B cell (primary cell): ENCODE measurements at regions not wholly inside any gene's neighbourhood (a gene's known extent, or its start where the extent isn't known, plus 50 kb on each side); places are given as distances from the start of the nearest gene placed in this dataset.

Experiments
- ATAC-seq: fragments of 200-7000 bp; cut with Tn5 transposase; one replicate; pipeline ENCODE4 v1.10.0; 2021; ENCODE audit warnings: low read depth, mild to moderate bottlenecking, moderate number of reproducible peaks, moderate library complexity
- CTCF ChIA-PET: fragments of 350-600 bp; sonication (Branson Sonifier 250); formaldehyde crosslinking; loops from one replicate; lab custom pipeline; 2021; ENCODE audit warnings: antibody characterized with exemption, inconsistent platforms; lab: Charles Lee
- POLR2A ChIA-PET: fragments of 350-600 bp; sonication (Branson Sonifier 250); formaldehyde crosslinking; loops from one replicate; lab custom pipeline; 2021; ENCODE audit warnings: antibody characterized with exemption; lab: Charles Lee
- DNase-seq: peaks from one replicate; pipeline ENCODE4 v3.0.0; 2013
- H2AFZ ChIP-seq: 2 replicates; pipeline ENCODE4 v1.6.1; 2012; ENCODE audit warnings: mild to moderate bottlenecking, low read depth, low read length; ENCODE audit not compliant: insufficient read depth, poor library complexity, severe bottlenecking
- H3K27ac ChIP-seq, 2 donors: 1 replicate in 1 of 2; 2 replicates in 1 of 2; pipeline ENCODE4 v1.5.1; 2012 to 2013; ENCODE audit warnings: low read length in 2 of 2, mild to moderate bottlenecking in 2 of 2, moderate library complexity in 1 of 2
- H3K27me3 ChIP-seq, 4 experiments: fragments of 200-600 bp in 1 of 4; sonication (generic) in 1 of 4; replicated peaks in 1 of 4; 1 replicate in 2 of 4; 2 replicates in 2 of 4; pipeline versions ENCODE4 v1.6.1 to v1.7.0; 2013 to 2016; ENCODE audit warnings: low read length in 3 of 4, mild to moderate bottlenecking in 2 of 4, mixed read lengths in 1 of 4, moderate library complexity in 1 of 4; ENCODE audit not compliant: insufficient read depth in 4 of 4, control insufficient read depth in 3 of 4; ENCODE audit errors: control extremely low read depth in 1 of 4
- H3K36me3 ChIP-seq, 2 experiments: replicated peaks in 1 of 2; 1 replicate in 1 of 2; 2 replicates in 1 of 2; pipeline versions ENCODE4 v1.6.1 to v1.7.1; 2013; ENCODE audit warnings: low read length in 1 of 2; ENCODE audit not compliant: insufficient read depth in 2 of 2, control insufficient read depth in 1 of 2; ENCODE audit errors: control extremely low read depth in 1 of 2, extremely low read depth in 1 of 2
- H3K4me1 ChIP-seq, 2 donors: fragments of 200-600 bp in 1 of 2; sonication (generic) in 1 of 2; 1 replicate in 1 of 2; 2 replicates in 1 of 2; pipeline versions ENCODE4 v1.5.1 to v1.6.1; 2013 to 2017; ENCODE audit warnings: low read length in 2 of 2; ENCODE audit not compliant: control insufficient read depth in 2 of 2, insufficient read depth in 2 of 2
- H3K4me2 ChIP-seq: replicated peaks from 2 replicates; pipeline ENCODE3; 2012; ENCODE audit warnings: mild to moderate bottlenecking, low read depth, low read length; ENCODE audit not compliant: poor library complexity, severe bottlenecking
- H3K4me3 ChIP-seq, 5 experiments: fragments of 200-600 bp in 1 of 5; sonication (generic) in 1 of 5; 1 replicate in 3 of 5; 2 replicates in 2 of 5; pipeline versions ENCODE4 v1.5.1 to v1.7.0; 2011 to 2016; ENCODE audit warnings: low read length in 4 of 5, mild to moderate bottlenecking in 4 of 5, low read depth in 2 of 5, control low read depth in 1 of 5, moderate library complexity in 1 of 5; ENCODE audit not compliant: insufficient read depth in 1 of 5; ENCODE audit errors: control extremely low read depth in 1 of 5, extremely low read depth in 1 of 5
- H3K79me2 ChIP-seq: fragments of 200-600 bp; sonication (generic); one replicate; pipeline ENCODE4 v1.6.0; 2016; ENCODE audit warnings: low read length; ENCODE audit not compliant: control insufficient read depth, insufficient read depth
- H3K9ac ChIP-seq: fragments of 200-600 bp; sonication (generic); 2 replicates; pipeline ENCODE4 v1.6.1; 2017; ENCODE audit warnings: mild to moderate bottlenecking, low read length, moderate library complexity
- H3K9me3 ChIP-seq, 3 donors: one replicate each; pipeline versions ENCODE4 v1.6.1 to v1.7.1; 2013; ENCODE audit warnings: low read length in 2 of 3; ENCODE audit not compliant: control insufficient read depth in 2 of 3, insufficient read depth in 1 of 3; ENCODE audit errors: control extremely low read depth in 1 of 3
- H4K20me1 ChIP-seq: 2 replicates; pipeline ENCODE4 v1.6.0; 2012; ENCODE audit warnings: mild to moderate bottlenecking, low read length; ENCODE audit not compliant: insufficient read depth, control insufficient read depth, poor library complexity, severe bottlenecking
- H3K27ac Mint-ChIP-seq: one replicate; pipeline ENCODE4 v1.8.0; 2021; ENCODE audit warnings: mixed read lengths
- H3K27me3 Mint-ChIP-seq: one replicate; pipeline ENCODE4 v1.8.0; 2021; ENCODE audit warnings: mixed read lengths
- H3K4me1 Mint-ChIP-seq: one replicate; pipeline ENCODE4 v1.8.0; 2021; ENCODE audit warnings: mixed read lengths
- H3K4me3 Mint-ChIP-seq: one replicate; pipeline ENCODE4 v1.8.0; 2021; ENCODE audit warnings: mixed read lengths
- H3K9me3 Mint-ChIP-seq: one replicate; pipeline ENCODE4 v1.8.0; 2022; ENCODE audit warnings: mixed read lengths; ENCODE audit not compliant: insufficient read depth
- EZH2 ChIP-seq: IDR thresholded peaks from 2 replicates; pipeline ENCODE4 v1.6.1; 2012; ENCODE audit warnings: borderline replicate concordance, low read depth, mild to moderate bottlenecking, moderate library complexity, low read length; ENCODE audit not compliant: insufficient read depth, poor library complexity, severe bottlenecking
- whole genome bisulfite sequencing: methylation state at CpG from one replicate; pipeline ENCODE4 v1.1.5; 2013; ENCODE audit warnings: missing lambda C conversion rate; ENCODE audit not compliant: insufficient coverage; 5-methylcytosine and 5-hydroxymethylcytosine counted together
- intact Hi-C: fragments of 100-400 bp; cut with micrococcal nuclease; formaldehyde crosslinking; loops from one replicate; pipeline ENCODE4 v1.10.0; 2022
- TF ChIP-seq, protein P1 (sequence below): fragments of 200-600 bp; IDR thresholded peaks from one replicate; pipeline ENCODE4 v1.8.0; 2022; ENCODE audit warnings: antibody characterized with exemption, mild to moderate bottlenecking

DNA sequence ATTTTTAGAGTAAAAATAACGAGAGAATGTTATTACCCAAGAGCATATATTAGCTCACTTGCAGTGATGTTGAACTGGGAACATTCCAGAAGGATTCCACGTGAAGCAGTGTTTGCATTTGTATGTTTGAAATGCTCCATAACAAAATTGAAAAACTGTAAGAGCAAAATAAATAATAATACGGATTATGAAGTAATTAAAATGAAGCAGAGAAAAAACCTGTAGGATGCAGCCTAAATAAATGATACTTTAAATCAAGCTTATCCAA is 203.3 kb downstream of the BAMBI start:
- intact Hi-C loops = no loop called here

DNA sequence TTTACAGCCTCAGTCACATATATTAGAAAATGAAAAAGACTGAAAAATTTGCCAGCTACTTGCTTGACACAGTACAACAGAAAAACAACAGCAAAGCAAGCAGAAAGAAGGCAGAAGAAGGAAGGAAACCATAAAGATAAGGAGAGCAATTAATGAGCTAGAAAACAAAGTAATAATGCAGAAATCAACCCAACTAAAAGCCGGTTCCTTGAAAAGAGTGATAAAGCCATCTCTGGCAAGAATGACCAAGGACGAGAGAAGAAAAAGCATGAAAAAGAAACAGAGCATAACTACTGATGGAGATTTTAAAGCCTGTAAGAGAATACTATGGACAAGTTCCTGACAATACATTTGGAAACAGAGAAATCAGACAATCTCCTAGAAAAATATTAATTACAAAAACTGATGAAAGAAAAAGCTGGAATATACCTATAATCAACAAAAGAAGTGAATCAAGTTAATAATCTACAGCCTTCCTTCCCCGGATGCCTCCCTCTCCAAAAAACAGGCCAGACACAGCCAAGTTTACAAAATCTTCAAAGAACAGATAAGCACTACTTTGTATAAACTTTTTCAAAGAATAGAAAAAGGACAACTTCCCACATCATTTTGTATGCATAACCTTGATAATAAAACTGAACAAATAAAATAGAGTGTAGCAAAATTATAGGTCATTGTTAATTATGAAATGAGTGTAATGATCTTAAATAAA is 204.0 kb downstream of the BAMBI start:
- Mint-ChIP-seq H3K4me3 (no peak overlapping the region), H3K9me3 (no peaks in the 10 kb centered on the region), H3K27ac (no peak overlapping the region), H3K4me1 (no peaks in the 10 kb centered on the region), H3K27me3 (no peaks in the 10 kb centered on the region)
- WGBS = no CpG with 5 or more reads among the region's 3 CpGs
- no peaks in the 10 kb centered on the region for H3K27me3 ChIP-seq
- ChIA-PET CTCF (no interaction called here), POLR2A (no interaction called here)
- ATAC-seq (no peak), DNase-seq (no peak)
- intact Hi-C loops = no loop called here
- no peak overlapping the region for H2AFZ ChIP-seq
- H3K4me2 ChIP-seq = no peak overlapping the region
- H3K27ac ChIP-seq = no peak overlapping the region
- TF ChIP-seq, protein P1, sequence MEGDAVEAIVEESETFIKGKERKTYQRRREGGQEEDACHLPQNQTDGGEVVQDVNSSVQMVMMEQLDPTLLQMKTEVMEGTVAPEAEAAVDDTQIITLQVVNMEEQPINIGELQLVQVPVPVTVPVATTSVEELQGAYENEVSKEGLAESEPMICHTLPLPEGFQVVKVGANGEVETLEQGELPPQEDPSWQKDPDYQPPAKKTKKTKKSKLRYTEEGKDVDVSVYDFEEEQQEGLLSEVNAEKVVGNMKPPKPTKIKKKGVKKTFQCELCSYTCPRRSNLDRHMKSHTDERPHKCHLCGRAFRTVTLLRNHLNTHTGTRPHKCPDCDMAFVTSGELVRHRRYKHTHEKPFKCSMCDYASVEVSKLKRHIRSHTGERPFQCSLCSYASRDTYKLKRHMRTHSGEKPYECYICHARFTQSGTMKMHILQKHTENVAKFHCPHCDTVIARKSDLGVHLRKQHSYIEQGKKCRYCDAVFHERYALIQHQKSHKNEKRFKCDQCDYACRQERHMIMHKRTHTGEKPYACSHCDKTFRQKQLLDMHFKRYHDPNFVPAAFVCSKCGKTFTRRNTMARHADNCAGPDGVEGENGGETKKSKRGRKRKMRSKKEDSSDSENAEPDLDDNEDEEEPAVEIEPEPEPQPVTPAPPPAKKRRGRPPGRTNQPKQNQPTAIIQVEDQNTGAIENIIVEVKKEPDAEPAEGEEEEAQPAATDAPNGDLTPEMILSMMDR = no peak
- no peak for TF ChIP-seq EZH2
- H3K9ac ChIP-seq = no peak overlapping the region
- H3K36me3 ChIP-seq = no peaks in the 10 kb centered on the region
- H3K79me2 ChIP-seq = no peaks in the 10 kb centered on the region
- H4K20me1 ChIP-seq = no peaks in the 10 kb centered on the region
- peaks cover 0 to 2% (median 0%) of the 10 kb centered on the region in 3 donors for H3K9me3 ChIP-seq
- H3K4me1 ChIP-seq = no peaks in the 10 kb centered on the region
- H3K4me3 ChIP-seq = no peak overlapping the region

More for the DNA sequence above, 203.3 kb downstream of the BAMBI start:
- Histone ChIP-seq H3K4me2 (no peak overlapping the region), H3K79me2 (no peaks in the 10 kb centered on the region), H3K27ac (no peak overlapping the region), H3K36me3 (no peaks in the 10 kb centered on the region), H3K4me1 (no peaks in the 10 kb centered on the region), H3K9me3 (peaks cover 0 to 2% (median 0%) of the 10 kb centered on the region in 3 donors), H3K4me3 (no peak overlapping the region), H3K27me3 (no peaks in the 10 kb centered on the region), H2AFZ (no peak overlapping the region), H3K9ac (no peak overlapping the region), H4K20me1 (no peaks in the 10 kb centered on the region)
- no peaks in the 10 kb centered on the region for H3K27me3 Mint-ChIP-seq
- H3K9me3 Mint-ChIP-seq = no peaks in the 10 kb centered on the region
- no peak for DNase-seq
- no peak for ATAC-seq
- WGBS = no CpG with 5 or more reads among the region's 3 CpGs
- POLR2A ChIA-PET = no interaction called here
- no peak overlapping the region for H3K4me3 Mint-ChIP-seq
- H3K4me1 Mint-ChIP-seq = no peaks in the 10 kb centered on the region
- CTCF ChIA-PET = no interaction called here
- no peak overlapping the region for H3K27ac Mint-ChIP-seq
- TF ChIP-seq, protein P1 = no peak
- no peak for TF ChIP-seq EZH2
